ENCODE measurements at regions not wholly inside any gene's neighbourhood (a gene's known extent, or its start where the extent isn't known, plus 50 kb on each side); places are given as distances from the start of the nearest gene placed in this dataset.

- no peaks in the 10 kb centered on the region for H3K27me3 ChIP-seq (ENCODE audit: control insufficient read depth, extremely low read depth, insufficient read depth, low read length)
- H3K4me1 ChIP-seq (ENCODE audit: control insufficient read depth, extremely low read depth, insufficient read depth, low read length): no peaks in the 10 kb centered on the region
- H3K4me3 ChIP-seq (ENCODE audit: control insufficient read depth in 2 of 3, extremely low read depth in 1 of 3, insufficient read depth in 2 of 3, low read depth in 1 of 3, low read length in 3 of 3): no peak overlapping the region
- no peak overlapping the region for H3K4me2 ChIP-seq (ENCODE audit: control insufficient read depth, extremely low read depth, insufficient read depth, low read depth, low read length)
- TF ChIP-seq CTCF (optimal IDR thresholded peaks at IDR 0.05 in 1 of 3, IDR thresholded peaks at IDR 0.05 in 1 of 3, conservative IDR thresholded peaks at IDR 0.05 in 1 of 3; ENCODE audit: extremely low read depth in 1 of 3, insufficient read depth in 2 of 3, low read length in 3 of 3) (no peak), EZH2 (IDR thresholded peaks at IDR 0.05; ENCODE audit: low read length) (no peak)
- H3K9me3 ChIP-seq (ENCODE audit: control insufficient read depth, low read depth, low read length): no peaks in the 10 kb centered on the region
- no peak overlapping the region for H2AFZ ChIP-seq (ENCODE audit: control insufficient read depth, low read length)
- dilution Hi-C loops (cut with MboI; ENCODE audit: extremely low pct_ligation_motif_present, low sequenced_read_pairs): loop anchor here (25.0 kb wide), 1 partner anchor 912 kb away; no protein-coding TSS in a partner anchor
- no peaks in the 10 kb centered on the region for H3K79me2 ChIP-seq (ENCODE audit: control insufficient read depth, insufficient read depth, low read length)
- FAIRE-seq (no peak), DNase-seq (ENCODE audit: low read depth, low spot score) (no peak)
- no peaks in the 10 kb centered on the region for H3K36me3 ChIP-seq (ENCODE audit: control insufficient read depth in 2 of 2, extremely low read depth in 1 of 2, insufficient read depth in 2 of 2, low read length in 2 of 2)
- no peaks in the 10 kb centered on the region for H4K20me1 ChIP-seq (ENCODE audit: control insufficient read depth, extremely low read depth, insufficient read depth, low read length)
- no peak overlapping the region for H3K27ac ChIP-seq (ENCODE audit: control insufficient read depth, insufficient read depth, low read length)
- H3K9ac ChIP-seq (ENCODE audit: control insufficient read depth, extremely low read depth, insufficient read depth, low read length): no peak overlapping the region
- H3K9me1 ChIP-seq (ENCODE audit: control insufficient read depth, extremely low read depth, insufficient read depth, low read length): no peaks in the 10 kb centered on the region
These were observed 63.7 kb upstream of the HNMT start for GRCh38 chr2:137900421-137901141.

GRCh38 chr2:137910641-137911040 is 53.6 kb upstream of the HNMT start:
- H2AFZ ChIP-seq (ENCODE audit: control insufficient read depth, low read length): no peak overlapping the region
- FAIRE-seq: peak; percentile 57

More at GRCh38 chr2:137910641-137911040, 53.6 kb upstream of the HNMT start:
- no peaks in the 10 kb centered on the region for H3K4me1 ChIP-seq (ENCODE audit: control insufficient read depth, extremely low read depth, insufficient read depth, low read length)
- H3K9me3 ChIP-seq (ENCODE audit: control insufficient read depth, low read depth, low read length): no peaks in the 10 kb centered on the region
- no peaks in the 10 kb centered on the region for H3K79me2 ChIP-seq (ENCODE audit: control insufficient read depth, insufficient read depth, low read length)
- TF ChIP-seq EZH2 (IDR thresholded peaks at IDR 0.05; ENCODE audit: low read length): no peak
- peak in 2 of 3 experiments; percentile 35 to 39 for TF ChIP-seq CTCF (optimal IDR thresholded peaks at IDR 0.05 in 1 of 3, IDR thresholded peaks at IDR 0.05 in 1 of 3, conservative IDR thresholded peaks at IDR 0.05 in 1 of 3; ENCODE audit: extremely low read depth in 1 of 3, insufficient read depth in 2 of 3, low read length in 3 of 3)
- H3K4me3 ChIP-seq (ENCODE audit: control insufficient read depth in 2 of 3, extremely low read depth in 1 of 3, insufficient read depth in 2 of 3, low read depth in 1 of 3, low read length in 3 of 3): no peak overlapping the region
- DNase-seq (ENCODE audit: low read depth, low spot score): no peak
- H4K20me1 ChIP-seq (ENCODE audit: control insufficient read depth, extremely low read depth, insufficient read depth, low read length): no peaks in the 10 kb centered on the region
- H3K27ac ChIP-seq (ENCODE audit: control insufficient read depth, insufficient read depth, low read length): no peak overlapping the region
- H3K9me1 ChIP-seq (ENCODE audit: control insufficient read depth, extremely low read depth, insufficient read depth, low read length): no peaks in the 10 kb centered on the region
- H3K4me2 ChIP-seq (ENCODE audit: control insufficient read depth, extremely low read depth, insufficient read depth, low read depth, low read length): no peak overlapping the region
- no peaks in the 10 kb centered on the region for H3K27me3 ChIP-seq (ENCODE audit: control insufficient read depth, extremely low read depth, insufficient read depth, low read length)
- dilution Hi-C loops (cut with MboI; ENCODE audit: extremely low pct_ligation_motif_present, low sequenced_read_pairs): loop anchor here (25.0 kb wide), 1 partner anchor 902 kb away; no protein-coding TSS in a partner anchor
- no peaks in the 10 kb centered on the region for H3K36me3 ChIP-seq (ENCODE audit: control insufficient read depth in 2 of 2, extremely low read depth in 1 of 2, insufficient read depth in 2 of 2, low read length in 2 of 2)
- no peak overlapping the region for H3K9ac ChIP-seq (ENCODE audit: control insufficient read depth, extremely low read depth, insufficient read depth, low read length)

Data from keratinocyte (primary cell).